ENCODE measurements at regions not wholly inside any gene's neighbourhood (a gene's known extent, or its start where the extent isn't known, plus 50 kb on each side); places are given as distances from the start of the nearest gene placed in this dataset.
"Not testable (repeated sequence)": the region's sequence is repeated elsewhere in the genome, so short reads cannot be mapped to it uniquely, and the experiment has no call there.

- peak; percentile 9 for DNase-seq
These were observed 55.2 kb upstream of the SLIT2 start for GRCh38 chr4:20196476-20196875.

GRCh38 chr4:20195071-20195885 is 56.4 kb upstream of the SLIT2 start:
- peak; percentile 56 for DNase-seq

GRCh38 chr4:20194123-20195013 is 57.3 kb upstream of the SLIT2 start:
- peak; percentile 79 for DNase-seq

DNA sequence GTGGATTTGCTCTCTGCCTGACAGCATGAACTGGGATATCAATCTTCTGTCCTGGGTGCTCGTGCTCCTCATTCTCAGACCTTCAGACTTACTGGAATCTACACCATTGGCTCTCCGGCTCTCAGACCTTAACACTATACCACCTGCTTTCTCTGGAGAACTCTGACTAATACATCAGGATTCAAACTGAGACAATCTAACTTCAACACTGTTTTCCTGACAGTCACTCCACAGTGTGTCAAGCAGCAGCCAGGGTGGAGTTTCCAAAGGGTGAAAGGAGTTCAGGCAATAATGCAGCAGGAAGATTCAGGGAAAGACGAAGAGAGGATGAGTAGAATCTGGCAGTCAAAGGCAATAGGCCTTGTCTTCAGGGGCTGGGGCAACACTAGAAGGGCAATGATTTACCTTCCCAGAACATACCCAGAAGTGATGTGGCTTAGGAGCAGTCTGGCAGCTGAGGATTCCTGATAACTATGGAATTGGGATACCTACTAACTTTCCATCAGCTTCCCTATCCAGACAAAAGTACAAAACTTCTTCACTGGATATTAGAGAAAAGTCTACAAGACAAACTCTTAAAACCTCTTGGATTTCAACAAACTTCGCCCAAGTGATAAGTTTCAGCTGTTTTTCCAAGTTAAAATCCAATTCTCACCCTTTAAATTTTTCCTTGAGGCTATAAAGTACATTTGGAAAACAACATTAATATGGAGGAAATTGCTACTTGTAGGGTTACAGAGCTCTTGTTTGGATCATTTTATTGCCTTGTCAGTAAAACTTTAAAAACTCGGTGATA is 58.4 kb upstream of the SLIT2 start:
- DNase-seq, result peak; percentile 30

DNA sequence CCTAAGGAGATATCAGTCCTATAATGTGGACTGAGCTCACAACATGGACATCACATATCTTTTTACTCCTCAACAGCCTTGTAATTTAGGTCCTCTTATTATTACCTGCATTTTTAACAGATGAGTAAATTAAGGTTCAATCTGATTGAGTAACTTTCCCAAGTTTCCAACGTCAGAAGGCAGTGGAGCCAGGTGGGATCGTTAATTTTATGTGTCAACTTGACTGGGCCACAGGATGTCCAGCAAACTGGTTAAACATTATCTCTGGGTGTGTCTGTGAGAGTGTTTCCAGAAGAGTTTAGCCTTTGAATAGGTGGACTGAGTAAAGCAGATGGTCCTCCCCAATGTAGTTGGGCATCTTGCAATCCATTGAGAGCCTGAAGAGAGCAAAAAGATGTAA is 59.0 kb upstream of the SLIT2 start:
- no peak for DNase-seq

DNA sequence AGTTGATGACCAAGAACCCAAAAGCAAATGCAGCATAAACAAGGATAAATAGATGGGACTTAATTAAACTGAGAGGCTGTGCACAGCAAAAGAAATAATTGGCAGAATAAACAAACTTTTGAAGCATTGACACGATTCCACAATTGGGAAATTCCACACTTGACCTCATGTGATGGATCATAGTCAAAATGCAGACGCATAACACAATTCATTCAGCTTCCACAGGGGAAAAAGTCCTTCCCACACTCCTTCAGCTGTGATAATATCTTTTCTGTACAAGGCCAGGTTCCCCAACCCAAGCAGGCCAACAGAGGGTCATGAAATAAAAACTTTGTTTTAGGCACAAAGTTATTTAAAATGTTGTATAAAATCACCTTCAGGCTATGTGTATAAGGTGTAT is 66.6 kb upstream of the SLIT2 start:
- DNase-seq, result no peak

DNA sequence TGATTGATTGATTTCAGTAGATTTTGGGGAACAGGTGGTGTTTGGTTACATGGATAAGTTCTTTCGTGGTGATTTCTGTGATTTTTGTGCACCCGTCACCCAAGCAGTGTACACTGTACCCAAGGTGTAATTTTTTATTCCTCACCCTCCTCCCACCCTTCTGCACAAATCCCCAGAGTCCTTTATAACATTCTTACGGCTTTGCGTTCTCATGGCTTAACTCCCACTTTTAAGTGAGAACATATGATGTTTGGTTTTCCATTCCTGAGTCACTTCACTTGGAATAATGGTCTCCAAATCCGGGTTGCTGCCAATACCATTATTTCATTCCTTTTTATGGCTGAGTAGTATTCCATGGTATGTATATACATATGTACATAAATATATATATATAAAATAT is 68.6 kb upstream of the SLIT2 start:
- not testable (repeated sequence) for DNase-seq

- no peak for DNase-seq
These were observed 69.8 kb upstream of the SLIT2 start for GRCh38 chr4:20181926-20182325.

DNA sequence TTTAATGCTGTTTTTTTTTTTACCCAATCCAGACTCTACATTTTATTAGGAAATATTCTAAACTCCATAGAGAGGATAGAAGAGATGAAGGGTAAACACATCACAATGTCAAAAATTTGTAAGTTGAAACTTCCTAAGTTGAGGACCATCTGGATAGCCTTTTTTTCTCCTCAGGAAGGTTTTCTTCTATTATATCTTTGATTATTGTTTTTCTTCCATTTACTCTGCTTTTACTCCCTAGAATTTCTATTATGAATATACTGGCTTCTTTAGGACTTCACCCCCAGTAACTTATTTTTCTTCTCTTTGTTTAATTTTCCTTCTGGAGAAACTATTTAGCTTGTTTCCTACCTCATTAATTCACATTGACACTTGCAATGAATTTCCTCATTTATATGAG is 71.2 kb upstream of the SLIT2 start:
- no peak for DNase-seq

GRCh38 chr4:20178902-20179576 is 72.7 kb upstream of the SLIT2 start:
- no peak for DNase-seq

GRCh38 chr4:20176881-20177280 is 74.8 kb upstream of the SLIT2 start:
- no peak for DNase-seq

- no peak for DNase-seq
These were observed 79.5 kb upstream of the SLIT2 start for GRCh38 chr4:20172070-20172760.

DNA sequence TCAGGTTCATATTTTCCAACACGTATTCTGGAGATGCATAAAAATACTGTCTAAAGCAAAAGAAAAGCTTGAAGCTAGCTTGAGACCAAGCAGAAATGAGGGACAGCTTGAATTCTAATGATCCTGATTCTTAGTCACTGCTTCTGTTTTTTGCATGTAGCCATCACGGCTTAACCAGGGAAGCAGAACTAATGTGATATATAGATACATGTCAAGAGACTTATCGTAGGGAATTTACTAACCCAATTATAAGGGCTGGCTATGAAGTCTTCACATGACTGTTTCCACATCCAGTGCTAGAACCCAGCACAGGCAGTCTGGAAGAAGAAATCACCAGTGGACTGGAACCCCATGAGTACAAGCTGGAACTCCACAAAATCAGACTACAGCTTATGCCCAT is 85.2 kb upstream of the SLIT2 start:
- DNase-seq, result no peak

DNA sequence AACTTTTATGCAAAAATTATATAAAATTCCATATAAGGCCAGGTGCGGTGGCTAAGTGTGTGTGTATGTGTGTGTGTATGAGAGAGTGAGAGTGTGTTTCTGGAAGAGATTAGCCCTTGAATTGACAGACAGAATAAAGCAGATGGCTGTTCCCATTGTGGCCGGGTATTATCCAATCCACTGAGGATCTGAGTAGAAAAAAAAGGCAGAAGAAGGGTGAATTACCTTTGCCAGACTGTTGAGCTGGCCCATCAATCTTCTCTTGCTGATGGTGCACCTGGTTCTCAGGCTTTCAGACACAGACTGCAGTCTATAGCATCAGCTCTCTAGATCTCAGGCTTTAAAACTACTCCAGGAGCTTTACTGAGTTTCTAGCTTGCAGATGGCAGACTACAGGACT is 92.2 kb upstream of the SLIT2 start:
- DNase-seq, result no peak

DNA sequence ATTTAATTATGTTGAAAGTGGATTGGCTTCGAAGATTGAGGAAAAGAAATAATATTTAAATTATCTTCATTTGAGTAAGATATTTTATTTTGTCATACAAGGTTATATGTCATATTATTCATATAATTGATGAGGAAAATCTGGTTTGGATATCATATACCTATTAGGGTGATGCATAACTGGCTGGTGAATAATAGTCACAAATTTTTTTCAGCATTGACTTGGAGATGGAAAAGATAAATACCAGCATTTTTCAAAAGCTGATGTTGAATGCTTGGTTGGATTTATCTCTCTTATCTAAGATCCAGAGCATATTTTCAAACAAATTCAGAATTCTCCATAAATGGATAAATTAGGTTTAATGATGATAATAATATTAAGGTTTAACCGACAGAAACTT is 93.5 kb upstream of the SLIT2 start:
- no peak for DNase-seq

DNA sequence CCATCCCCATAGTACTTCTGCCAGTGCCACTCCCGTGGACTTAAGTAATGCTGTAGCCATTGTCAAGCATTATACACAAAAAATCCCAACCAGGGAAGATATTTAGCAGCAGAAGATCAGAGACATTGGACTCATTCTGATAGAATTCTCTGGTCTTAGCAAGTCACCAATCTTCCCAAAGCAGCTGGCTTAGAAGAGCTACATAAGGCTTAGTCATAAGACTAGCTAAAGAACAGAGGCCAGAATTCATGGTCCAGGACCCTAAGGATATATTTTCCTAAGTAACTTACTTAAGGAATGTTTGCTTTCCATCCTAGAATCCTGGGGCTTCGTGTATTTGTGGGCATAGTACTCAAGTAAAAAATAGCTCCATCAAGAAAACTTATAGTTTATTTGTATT is 100.3 kb upstream of the SLIT2 start:
- no peak for DNase-seq

GRCh38 chr4:20149143-20149542 is 102.6 kb upstream of the SLIT2 start:
- DNase-seq, result not testable (repeated sequence)

DNA sequence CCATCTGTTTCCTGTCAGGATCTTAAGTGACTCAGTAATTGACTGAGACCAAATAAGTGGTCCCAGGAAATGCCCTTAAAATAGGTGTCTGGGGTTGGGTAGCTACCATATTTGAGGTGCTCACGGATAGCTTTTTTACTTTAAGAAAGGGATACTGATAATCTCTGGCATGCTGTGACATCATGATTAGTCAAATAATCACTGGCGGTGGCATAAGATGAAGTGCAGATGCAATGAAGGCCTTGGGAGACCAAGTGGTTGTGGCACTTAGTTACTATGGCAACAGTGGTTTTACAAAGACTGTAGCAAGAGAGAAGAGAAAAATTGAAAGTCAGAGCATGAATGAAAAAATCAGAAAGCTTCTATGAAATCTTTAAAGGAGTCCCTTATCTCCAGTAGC is 114.5 kb upstream of the SLIT2 start:
- DNase-seq, result peak; percentile 23

DNA sequence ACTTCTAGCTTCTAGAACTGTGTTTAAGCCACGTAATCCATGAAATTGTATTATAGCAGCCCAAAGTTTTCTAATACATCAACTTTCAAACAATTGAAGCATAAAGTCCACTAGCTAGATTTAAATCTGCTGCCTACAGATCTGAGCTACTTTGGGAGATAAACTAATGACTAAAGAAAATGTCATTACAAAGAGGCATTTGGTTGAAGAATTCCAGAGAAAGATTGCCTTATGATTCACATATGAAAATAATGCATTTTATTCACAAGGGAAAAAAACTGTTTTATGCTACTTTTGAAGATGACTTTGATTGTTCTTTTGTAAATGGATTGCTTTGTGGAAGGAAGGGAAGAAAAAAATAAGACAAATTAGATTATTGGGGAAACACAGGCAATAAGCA is 124.1 kb upstream of the SLIT2 start:
- peak; percentile 50 for DNase-seq

DNA sequence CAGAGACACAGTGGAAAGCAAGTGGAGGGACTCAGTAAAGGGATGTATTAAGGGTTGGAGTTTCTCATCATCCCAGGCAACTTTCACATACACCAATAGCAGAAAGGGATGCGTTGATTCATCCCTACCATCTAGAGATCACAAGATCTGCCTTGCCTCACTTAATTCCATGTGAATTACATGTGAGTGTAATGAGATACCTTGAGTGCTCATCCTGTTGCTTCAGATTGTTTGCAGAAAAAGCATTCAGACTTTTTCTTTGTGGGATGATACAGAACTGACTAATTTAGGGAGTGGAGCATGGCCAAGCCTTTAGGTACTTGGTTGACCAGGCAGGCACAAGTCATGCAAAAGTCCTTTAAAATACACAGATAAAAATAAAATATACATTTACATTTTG is 124.8 kb upstream of the SLIT2 start:
- DNase-seq, result peak; percentile 87

DNA sequence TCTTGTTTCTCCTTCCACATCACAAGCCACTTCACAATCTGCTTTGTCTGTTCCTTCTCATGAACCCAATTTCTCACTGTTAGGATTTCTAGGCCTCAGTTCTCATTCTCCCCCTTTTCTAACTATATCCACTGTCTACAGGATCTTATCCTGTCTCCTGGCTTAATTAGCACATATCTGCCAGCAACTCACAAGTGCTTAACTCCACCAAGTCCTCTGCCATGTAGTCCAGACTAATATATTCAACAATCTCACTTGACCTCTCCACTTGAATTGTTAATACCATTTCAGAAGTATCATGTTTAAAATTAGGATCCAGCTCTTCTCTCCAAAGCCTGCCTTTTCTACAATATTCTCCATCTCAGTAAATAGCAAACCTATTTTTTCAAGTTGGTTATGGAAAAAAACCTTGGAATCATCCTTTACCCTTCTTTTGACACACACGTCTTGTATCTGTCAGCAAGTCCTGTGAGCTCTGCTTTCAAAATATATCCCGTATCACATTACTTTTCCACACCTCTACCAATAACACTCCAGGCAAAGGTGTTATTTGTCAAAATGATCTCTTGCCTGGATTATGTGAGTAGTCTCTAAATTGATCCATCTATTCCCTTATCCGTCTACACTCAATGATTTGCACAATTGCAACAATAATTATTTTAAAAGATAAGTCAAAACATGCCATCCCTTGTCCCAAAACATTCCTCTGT is 127.2 kb upstream of the SLIT2 start:
- no peak for DNase-seq

Data from HCEC 1CT (cell line).